ENCODE measurements at regions not wholly inside any gene's neighbourhood (a gene's known extent, or its start where the extent isn't known, plus 50 kb on each side); places are given as distances from the start of the nearest gene placed in this dataset.

GRCh38 chr11:71075116-71075720 lies 177.2 kb downstream of the SHANK2 start:
- no TSS peak for BruUV-seq (replicated peaks)
- no peak overlapping the region for H3K4me2 ChIP-seq (ENCODE audit: insufficient read depth, low read length)
- H3K27ac ChIP-seq (ENCODE audit: extremely low read depth, low read depth, low read length): no peak overlapping the region
- ATAC-seq: no peak
- H3K9me1 ChIP-seq (ENCODE audit: control insufficient read depth, insufficient read depth, low read length): no peaks in the 10 kb centered on the region
- H3K79me2 ChIP-seq (ENCODE audit: control insufficient read depth, insufficient read depth, low read length): no peaks in the 10 kb centered on the region
- H3K36me3 ChIP-seq (ENCODE audit: control insufficient read depth, insufficient read depth, low read length): no peaks in the 10 kb centered on the region
- no peak overlapping the region for H3K9ac ChIP-seq (ENCODE audit: insufficient read depth in 1 of 2, low read depth in 2 of 2, low read length in 2 of 2)
- intact Hi-C loops (cut with micrococcal nuclease): no loop called here
- H3K27me3 ChIP-seq (ENCODE audit: control insufficient read depth in 2 of 2, insufficient read depth in 2 of 2, low read length in 2 of 2): peaks cover 0 to 17% of the 10 kb centered on the region in 2 experiments; a peak in 2 of 5 replicates
- no peaks in the 10 kb centered on the region for H3K9me3 ChIP-seq (replicated peaks; ENCODE audit: control insufficient read depth, insufficient read depth, low read depth, low read length)
- H3K4me3 ChIP-seq: no peak overlapping the region
- no peak for DNase-seq (ENCODE audit: extremely low read depth in 1 of 4, low spot score in 3 of 4)
- CTCF ChIA-PET (ENCODE audit: low intra/inter-chr PET ratio): no interaction called here
- no peak for FAIRE-seq
- no peak overlapping the region for H2AFZ ChIP-seq (ENCODE audit: low read depth, low read length)
- TF ChIP-seq NR2F6 (CRISPR knock-in tag; IDR thresholded peaks at IDR 0.05): no peak
- TF ChIP-seq MCM7 (IDR thresholded peaks at IDR 0.05): no peak
- no peak for TF ChIP-seq RBM34 (IDR thresholded peaks at IDR 0.05; ENCODE audit: borderline replicate concordance, insufficient read depth, low read length)
- no peak for TF ChIP-seq HDAC2 (IDR thresholded peaks at IDR 0.05)
- no peak for TF ChIP-seq HSF4 (CRISPR knock-in tag; IDR thresholded peaks at IDR 0.05; ENCODE audit: borderline replicate concordance)
- TF ChIP-seq GTF3C2 (IDR thresholded peaks at IDR 0.05; ENCODE audit: borderline replicate concordance, extremely low read depth, insufficient read length): no peak
- no peak for TF ChIP-seq CBFA2T3 (IDR thresholded peaks at IDR 0.05)
- no peak for TF ChIP-seq XRCC4 (IDR thresholded peaks at IDR 0.05; ENCODE audit: extremely low read depth, insufficient read depth, insufficient read length)
- TF ChIP-seq ZNF311 (CRISPR knock-in tag; IDR thresholded peaks at IDR 0.05): no peak
- TF ChIP-seq ZNF699 (CRISPR knock-in tag; IDR thresholded peaks at IDR 0.05; ENCODE audit: insufficient replicate concordance): no peak
- no peak for TF ChIP-seq LEF1 (IDR thresholded peaks at IDR 0.05)
- no peak for TF ChIP-seq USF2 (CRISPR knock-in tag; IDR thresholded peaks at IDR 0.05)
- TF ChIP-seq TEAD1 (CRISPR knock-in tag; IDR thresholded peaks at IDR 0.05): no peak
- TF ChIP-seq ZC3H8 (IDR thresholded peaks at IDR 0.05): no peak
- no peak for TF ChIP-seq NKRF (IDR thresholded peaks at IDR 0.05; ENCODE audit: borderline replicate concordance)
- no peak for TF ChIP-seq TAL1 (IDR thresholded peaks at IDR 0.05)
- in situ Hi-C loops (cut with MboI): no loop called here
- H4K20me1 ChIP-seq (replicated peaks; ENCODE audit: control insufficient read depth, insufficient read depth, low read length): 0 out of 2 replicates have a peak, but pooled peaks cover 4% of the 10 kb centered on the region
- WGBS (ENCODE audit: insufficient coverage, low coverage, missing lambda C conversion rate): 1% methylated on average over 14 of the region's 14 CpGs
- no peaks in the 10 kb centered on the region for H3K4me1 ChIP-seq (replicated peaks in 1 of 2; ENCODE audit: control insufficient read depth in 2 of 2, insufficient read depth in 2 of 2, low read length in 2 of 2)
- POLR2A ChIA-PET: no interaction called here
